ENCODE measurements at regions not wholly inside any gene's neighbourhood (a gene's known extent, or its start where the extent isn't known, plus 50 kb on each side); places are given as distances from the start of the nearest gene placed in this dataset.

GRCh38 chr2:187971893-187972292, 319.8 kb upstream of the GULP1 start:
- peaks cover 2 to 4% (median 2%) of the 10 kb centered on the region in 3 donors for H3K27me3 Mint-ChIP-seq (ENCODE audit: low read depth in 3 of 3)
- Histone ChIP-seq H3K4me1 (ENCODE audit: control insufficient read depth in 1 of 2, insufficient read depth in 2 of 2, low read length in 2 of 2) (no peaks in the 10 kb centered on the region), H3K9ac (ENCODE audit: insufficient read depth, low read length, poor library complexity, severe bottlenecking) (no peak overlapping the region), H3K79me2 (ENCODE audit: insufficient read depth, low read length) (no peaks in the 10 kb centered on the region), H3K36me3 (replicated peaks in 1 of 2; ENCODE audit: control insufficient read depth in 1 of 2, insufficient read depth in 2 of 2, low read length in 2 of 2) (no peaks in the 10 kb centered on the region), H3K4me3 (replicated peaks in 1 of 3; ENCODE audit: low read depth in 2 of 3, low read length in 3 of 3) (no peak overlapping the region), H3K9me3 (replicated peaks in 1 of 2; ENCODE audit: control insufficient read depth in 1 of 2, insufficient read depth in 1 of 2, low read length in 2 of 2) (no peaks in the 10 kb centered on the region), H3K27ac (ENCODE audit: low read depth in 1 of 2, low read length in 2 of 2) (no peak overlapping the region), H3K27me3 (ENCODE audit: control insufficient read depth in 2 of 2, insufficient read depth in 2 of 2, low read length in 2 of 2) (no peaks in the 10 kb centered on the region), H3K4me2 (replicated peaks; ENCODE audit: extremely low read depth, low read length, poor library complexity, severe bottlenecking) (no peak overlapping the region), H4K20me1 (ENCODE audit: insufficient read depth, low read length) (no peaks in the 10 kb centered on the region), H2AFZ (ENCODE audit: insufficient read depth, low read depth, low read length, poor library complexity, severe bottlenecking) (no peak overlapping the region)
- no peak for TF ChIP-seq CTCF (IDR thresholded peaks at IDR 0.05)
- H3K36me3 Mint-ChIP-seq: no peaks in the 10 kb centered on the region
- DNase-seq: no peak
- no peaks in the 10 kb centered on the region for H3K4me1 Mint-ChIP-seq
- H3K27ac Mint-ChIP-seq: no peak overlapping the region
- no peak overlapping the region for H3K4me3 Mint-ChIP-seq
- H3K9me3 Mint-ChIP-seq: peaks cover 0 to 3% (median 0%) of the 10 kb centered on the region in 7 donors
- intact Hi-C loops (cut with micrococcal nuclease): no loop called here
- WGBS (ENCODE audit: insufficient coverage): no CpG with 5 or more reads among the region's 1 CpG

- Histone ChIP-seq H3K4me2 (replicated peaks; ENCODE audit: extremely low read depth, low read length, poor library complexity, severe bottlenecking) (no peak overlapping the region), H3K9me3 (replicated peaks in 1 of 2; ENCODE audit: control insufficient read depth in 1 of 2, insufficient read depth in 1 of 2, low read length in 2 of 2) (no peaks in the 10 kb centered on the region), H2AFZ (ENCODE audit: insufficient read depth, low read depth, low read length, poor library complexity, severe bottlenecking) (no peak overlapping the region), H3K4me1 (ENCODE audit: control insufficient read depth in 1 of 2, insufficient read depth in 2 of 2, low read length in 2 of 2) (no peaks in the 10 kb centered on the region), H3K9ac (ENCODE audit: insufficient read depth, low read length, poor library complexity, severe bottlenecking) (no peak overlapping the region), H4K20me1 (ENCODE audit: insufficient read depth, low read length) (no peaks in the 10 kb centered on the region), H3K79me2 (ENCODE audit: insufficient read depth, low read length) (no peaks in the 10 kb centered on the region), H3K27ac (ENCODE audit: low read depth in 1 of 2, low read length in 2 of 2) (no peak overlapping the region), H3K4me3 (replicated peaks in 1 of 3; ENCODE audit: low read depth in 2 of 3, low read length in 3 of 3) (no peak overlapping the region), H3K36me3 (replicated peaks in 1 of 2; ENCODE audit: control insufficient read depth in 1 of 2, insufficient read depth in 2 of 2, low read length in 2 of 2) (no peaks in the 10 kb centered on the region), H3K27me3 (ENCODE audit: control insufficient read depth in 2 of 2, insufficient read depth in 2 of 2, low read length in 2 of 2) (no peaks in the 10 kb centered on the region)
- DNase-seq: no peak
- no peaks in the 10 kb centered on the region for H3K4me1 Mint-ChIP-seq
- H3K27ac Mint-ChIP-seq: no peak overlapping the region
- intact Hi-C loops (cut with micrococcal nuclease): no loop called here
- no CpG with 5 or more reads among the region's 2 CpGs for WGBS (ENCODE audit: insufficient coverage)
- H3K4me3 Mint-ChIP-seq: no peak overlapping the region
- H3K27me3 Mint-ChIP-seq (ENCODE audit: low read depth in 3 of 3): peaks cover 1 to 4% (median 2%) of the 10 kb centered on the region in 3 donors
- no peak for TF ChIP-seq CTCF (IDR thresholded peaks at IDR 0.05)
- H3K36me3 Mint-ChIP-seq: no peaks in the 10 kb centered on the region
- H3K9me3 Mint-ChIP-seq: no peaks in the 10 kb centered on the region
Observed at GRCh38 chr2:187976259-187976985, 315.3 kb upstream of the GULP1 start.

Data from CD14-positive monocyte (primary cell).